WI38 (cell line): ENCODE measurements at regions not wholly inside any gene's neighbourhood (a gene's known extent, or its start where the extent isn't known, plus 50 kb on each side); places are given as distances from the start of the nearest gene placed in this dataset.

Source experiments
- H3K4me3 ChIP-seq: 2 replicates; pipeline ENCODE4 v1.5.1; 2011; ENCODE audit warnings: low read depth, mild to moderate bottlenecking, control low read depth, low read length
- CTCF ChIP-seq: IDR thresholded peaks from 2 replicates; pipeline ENCODE4 v1.5.1; 2012; ENCODE audit warnings: low read depth, mild to moderate bottlenecking, control low read depth, low read length

GRCh38 chr11:45554230-45554967, 111.0 kb downstream of the CHST1 start:
- TF ChIP-seq CTCF = no peak
- H3K4me3 ChIP-seq = no peak overlapping the region

- H3K4me3 ChIP-seq = no peak overlapping the region
- TF ChIP-seq CTCF = no peak
These were observed 112.0 kb downstream of the CHST1 start for GRCh38 chr11:45553383-45553936.

GRCh38 chr11:45551191-45551713, 114.2 kb downstream of the CHST1 start:
- no peak overlapping the region for H3K4me3 ChIP-seq
- TF ChIP-seq CTCF = no peak

GRCh38 chr11:45549257-45549656, 116.2 kb downstream of the CHST1 start:
- H3K4me3 ChIP-seq = no peak overlapping the region
- TF ChIP-seq CTCF = no peak

- no peak overlapping the region for H3K4me3 ChIP-seq
- TF ChIP-seq CTCF = no peak
These were observed 119.1 kb downstream of the CHST1 start for GRCh38 chr11:45546366-45546765.

GRCh38 chr11:45544826-45545225, 120.6 kb downstream of the CHST1 start:
- no peak for TF ChIP-seq CTCF
- no peak overlapping the region for H3K4me3 ChIP-seq

GRCh38 chr11:45543808-45544422, 121.5 kb downstream of the CHST1 start:
- H3K4me3 ChIP-seq = no peak overlapping the region
- no peak for TF ChIP-seq CTCF
